HepG2 (cell line): ENCODE measurements at regions not wholly inside any gene's neighbourhood (a gene's known extent, or its start where the extent isn't known, plus 50 kb on each side); places are given as distances from the start of the nearest gene placed in this dataset.

Source experiments
- ATAC-seq: fragments of 200-7000 bp; cut with Tn5 transposase; 3 replicates; pipeline ENCODE4 v1.9.1; 2020; ENCODE audit warnings: mild to moderate bottlenecking, moderate library complexity
- BruUV-seq: library from RNA; stranded (reverse); fragments of 400-500 nt; replicated peaks from 2 replicates; lab custom pipeline; 2021; lab: Mats Ljungman, UMichigan
- CTCF ChIA-PET: fragments of 300-600 bp; formaldehyde crosslinking; extraction: SDS; loops from one replicate; lab custom pipeline; 2021; ENCODE audit warnings: low total read pairs, inconsistent platforms, low intra/inter-chr PET ratio; lab: Yijun Ruan, JAX
- POLR2A ChIA-PET: fragments of 350-600 bp; sonication (Branson Sonifier 250); formaldehyde crosslinking; loops from one replicate; lab custom pipeline; 2020; ENCODE audit warnings: antibody characterized with exemption, inconsistent platforms; lab: Yijun Ruan, JAX
- DNase-seq: peaks from one replicate; pipeline ENCODE4 v3.0.0-alpha.2; 2015; ENCODE audit warnings: low spot score
- FAIRE-seq: peaks from 3 replicates; lab custom pipeline; 2011; peaks lifted over from hg19 to GRCh38; lab: Jason Lieb, UNC
- H2AFZ ChIP-seq: one replicate; pipeline ENCODE4 v1.6.1; 2011; ENCODE audit warnings: low read length, inconsistent platforms
- H3K27ac ChIP-seq: fragments of 300-600 bp; 3 replicates; pipeline ENCODE4 v1.8.0; 2011; ENCODE audit warnings: mixed run types, mild to moderate bottlenecking, mixed read lengths, low read length, inconsistent platforms; ENCODE audit not compliant: insufficient read depth; ENCODE audit errors: extremely low read length
- H3K27me3 ChIP-seq, 2 experiments: fragments of 200-600 bp in 1 of 2; 2 replicates in 1 of 2; 3 replicates in 1 of 2; pipeline versions ENCODE4 v1.6.0 to v1.8.0; 2011; ENCODE audit warnings: low read length in 2 of 2, mild to moderate bottlenecking in 2 of 2, moderate library complexity in 2 of 2, inconsistent platforms in 1 of 2; ENCODE audit not compliant: insufficient read depth in 2 of 2, control insufficient read depth in 1 of 2
- H3K36me3 ChIP-seq, 2 experiments: fragments of 200-600 bp in 1 of 2; replicated peaks in 1 of 2; 2 replicates in 1 of 2; 3 replicates in 1 of 2; pipeline versions ENCODE4 v1.5.1 to v1.8.0; 2011; ENCODE audit warnings: low read length in 2 of 2, inconsistent platforms in 1 of 2; ENCODE audit not compliant: insufficient read depth in 2 of 2, control insufficient read depth in 1 of 2
- H3K4me1 ChIP-seq: 2 replicates; pipeline ENCODE4 v1.5.1; 2012; ENCODE audit warnings: low read length, inconsistent platforms; ENCODE audit not compliant: insufficient read depth
- H3K4me2 ChIP-seq: 2 replicates; pipeline ENCODE4 v1.6.0; 2011; ENCODE audit warnings: low read depth, low read length, inconsistent platforms
- H3K4me3 ChIP-seq, 3 experiments: fragments of 200-600 bp in 1 of 3; sonication (generic), shearing (Covaris generic) in 1 of 3; replicated peaks in 1 of 3; 2 replicates each; pipeline ENCODE4 v1.5.1; 2011 to 2016; ENCODE audit warnings: low read length in 3 of 3, inconsistent platforms in 2 of 3, low read depth in 2 of 3, mild to moderate bottlenecking in 2 of 3, control low read depth in 1 of 3, mixed read lengths in 1 of 3; ENCODE audit not compliant: insufficient read depth in 1 of 3
- H3K79me2 ChIP-seq: one replicate; pipeline ENCODE4 v1.6.1; 2011; ENCODE audit warnings: low read length, inconsistent platforms; ENCODE audit not compliant: insufficient read depth
- H3K9ac ChIP-seq: 2 replicates; pipeline ENCODE4 v1.6.0; 2011; ENCODE audit warnings: mild to moderate bottlenecking, low read depth, low read length, inconsistent platforms; ENCODE audit not compliant: insufficient read depth
- H3K9me3 ChIP-seq: 2 replicates; pipeline ENCODE4 v1.5.1; 2012; ENCODE audit warnings: mild to moderate bottlenecking, low read length
- H4K20me1 ChIP-seq: 2 replicates; pipeline ENCODE4 v1.6.0; 2011; ENCODE audit warnings: inconsistent platforms, mild to moderate bottlenecking, low read length, moderate library complexity; ENCODE audit not compliant: insufficient read depth
- AHR ChIP-seq: IDR thresholded peaks from 2 replicates; pipeline ENCODE4 v1.6.1; 2018; ENCODE audit warnings: missing genetic modification reagents, missing compliant biosample characterization
- ASH2L ChIP-seq: fragments of 300-600, 200-600 bp; sonication (generic); IDR thresholded peaks from 2 replicates; pipeline ENCODE4 v1.7.0; 2017; ENCODE audit warnings: low read depth, mild to moderate bottlenecking, moderate library complexity, mixed read lengths, low read length; ENCODE audit not compliant: insufficient read length
- ATF7 ChIP-seq, 2 experiments: fragments of 450-650 bp in 1 of 2; sonication (generic) in 1 of 2; formaldehyde crosslinking in 1 of 2; IDR thresholded peaks; 2 replicates each; pipeline versions ENCODE4 v1.4.0 to v1.6.1; 2016 to 2020; ENCODE audit warnings: antibody characterized with exemption in 1 of 2, mild to moderate bottlenecking in 1 of 2, missing genetic modification reagents in 1 of 2
- CHCHD3 ChIP-seq: sonication (generic); formaldehyde crosslinking; IDR thresholded peaks from 2 replicates; pipeline ENCODE4 v1.8.0; 2022; ENCODE audit warnings: mild to moderate bottlenecking, missing genetic modification reagents, moderate library complexity
- DZIP1 ChIP-seq: sonication (generic); formaldehyde crosslinking; IDR thresholded peaks from 2 replicates; pipeline ENCODE4 v1.5.0; 2020; ENCODE audit warnings: mild to moderate bottlenecking, missing genetic modification reagents
- FIP1L1 ChIP-seq: fragments of 200-400 bp; formaldehyde crosslinking; IDR thresholded peaks from 2 replicates; pipeline ENCODE4 v1.6.1; 2018; ENCODE audit warnings: low read depth, mild to moderate bottlenecking, low read length, moderate library complexity, borderline replicate concordance; ENCODE audit not compliant: insufficient read depth
- GZF1 ChIP-seq: sonication (generic); formaldehyde crosslinking; IDR thresholded peaks from 2 replicates; pipeline ENCODE4 v1.5.1; 2020; ENCODE audit warnings: mild to moderate bottlenecking, missing genetic modification reagents
- HNF4A ChIP-seq: sonication (generic); formaldehyde crosslinking; IDR thresholded peaks from 2 replicates; pipeline ENCODE4 v1.4.0; 2020; ENCODE audit warnings: missing genetic modification reagents
- MTF2 ChIP-seq: sonication (generic); formaldehyde crosslinking; IDR thresholded peaks from 2 replicates; pipeline ENCODE4 v1.5.0; 2020; ENCODE audit warnings: missing genetic modification reagents, borderline replicate concordance
- NR0B2 ChIP-seq: sonication (generic); formaldehyde crosslinking; IDR thresholded peaks from 2 replicates; pipeline ENCODE4 v1.4.0; 2020; ENCODE audit warnings: mild to moderate bottlenecking, missing genetic modification reagents
- PHB2 ChIP-seq: fragments of 450-650 bp; IDR thresholded peaks from 2 replicates; pipeline ENCODE4 v1.6.1; 2018; ENCODE audit not compliant: partially characterized antibody
- ZNF24 ChIP-seq: fragments of 450-650 bp; IDR thresholded peaks from 2 replicates; pipeline ENCODE4 v1.6.1; 2017; ENCODE audit warnings: antibody characterized with exemption, mild to moderate bottlenecking
- WGBS: methylation state at CpG from one replicate; pipeline ENCODE4 v1.1.6; 2017; ENCODE audit warnings: low lambda C conversion rate; 5-methylcytosine and 5-hydroxymethylcytosine counted together
- in situ Hi-C: cut with HindIII; loops from 2 replicates; pipeline ENCODE4 v1.10.0; 2017; ENCODE audit warnings: low pct_unique_long_range_greater_than_20kb; ENCODE audit not compliant: extremely low pct_ligation_motif_present
- intact Hi-C: fragments of 100-400 bp; cut with micrococcal nuclease; formaldehyde crosslinking; loops from one replicate; pipeline ENCODE4 v1.10.0; 2022; ENCODE audit not compliant: unreplicated experiment

- ChIA-PET POLR2A (no interaction called here), CTCF (no interaction called here)
- no peaks in the 10 kb centered on the region for H3K27me3 ChIP-seq
- no peak overlapping the region for H2AFZ ChIP-seq
- H3K9ac ChIP-seq, result no peak overlapping the region
- H4K20me1 ChIP-seq, result no peaks in the 10 kb centered on the region
- ATAC-seq, result no peak
- TF ChIP-seq HNF4A (CRISPR knock-in tag), result no peak
- TF ChIP-seq AHR (CRISPR knock-in tag), result no peak
- no peak for TF ChIP-seq ASH2L
- TF ChIP-seq PHB2, result no peak
- no peak for TF ChIP-seq GZF1
- TF ChIP-seq FIP1L1, result no peak
- no peak for TF ChIP-seq MTF2 (CRISPR knock-in tag)
- no peak for TF ChIP-seq ATF7 (IDR thresholded peaks at IDR 0.05)
- no peak for TF ChIP-seq ATF7 (CRISPR knock-in tag; IDR thresholded peaks at IDR 0.05)
- TF ChIP-seq CHCHD3, result no peak
- TF ChIP-seq DZIP1 (CRISPR knock-in tag), result no peak
- no peak for TF ChIP-seq ZNF24
- no peak for TF ChIP-seq NR0B2 (CRISPR knock-in tag)
- no peaks in the 10 kb centered on the region for H3K4me1 ChIP-seq
- H3K9me3 ChIP-seq, result no peaks in the 10 kb centered on the region
- no peaks in the 10 kb centered on the region for H3K79me2 ChIP-seq
- H3K27ac ChIP-seq, result no peak overlapping the region
- intact Hi-C loops (no loop called here), in situ Hi-C loops (no loop called here)
- no peak overlapping the region for H3K4me2 ChIP-seq
- FAIRE-seq, result no peak
- H3K4me3 ChIP-seq, result no peak overlapping the region
- 0% methylated on average over 2 of the region's 2 CpGs for WGBS
- H3K36me3 ChIP-seq, result no peaks in the 10 kb centered on the region
- DNase-seq, result no peak
- no TSS peak for BruUV-seq
Observed at GRCh38 chrX:26954029-26954428, 509.1 kb downstream of the PPP4R3C start.
